ENCODE measurements at regions not wholly inside any gene's neighbourhood (a gene's known extent, or its start where the extent isn't known, plus 50 kb on each side); places are given as distances from the start of the nearest gene placed in this dataset.
"Not testable (repeated sequence)": the region's sequence is repeated elsewhere in the genome, so short reads cannot be mapped to it uniquely, and the experiment has no call there.

DNA sequence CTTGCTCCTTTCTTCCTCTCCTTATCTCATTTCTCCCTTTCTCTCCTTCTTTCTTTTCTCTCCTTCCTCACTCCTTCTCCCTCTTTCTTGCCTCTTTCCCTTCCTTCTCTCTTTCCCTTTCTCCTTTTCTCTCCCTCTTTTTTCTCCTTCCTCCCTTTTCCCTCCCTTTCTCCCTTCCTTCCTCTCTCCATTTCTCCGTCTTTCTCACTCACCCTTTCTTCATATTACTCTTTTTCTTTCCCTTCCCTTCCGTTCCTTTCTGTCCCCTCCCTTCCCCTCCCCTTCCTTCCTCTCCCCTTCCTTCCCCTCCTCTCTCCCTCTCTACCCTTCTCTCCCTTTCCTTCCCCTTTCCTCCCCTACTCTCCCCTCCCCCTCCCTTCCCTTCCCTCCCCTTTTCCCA is 240.8 kb downstream of the HS3ST3B1 start:
- Mint-ChIP-seq H3K27ac (no peak overlapping the region), H3K36me3 (ENCODE audit: low read depth) (no peaks in the 10 kb centered on the region), H3K27me3 (peaks cover 9% of the 10 kb centered on the region), H3K4me3 (no peak overlapping the region), H3K4me1 (peaks cover 2% of the 10 kb centered on the region)
- DNase-seq (no peak), ATAC-seq (no peak)
- H3K9me3 ChIP-seq (ENCODE audit: control insufficient read depth, low read length, poor library complexity, severe bottlenecking), result no peaks in the 10 kb centered on the region

- no peaks in the 10 kb centered on the region for H3K9me3 ChIP-seq (ENCODE audit: control insufficient read depth, low read length, poor library complexity, severe bottlenecking)
- Mint-ChIP-seq H3K27me3 (no peaks in the 10 kb centered on the region), H3K27ac (no peak overlapping the region), H3K4me1 (no peaks in the 10 kb centered on the region), H3K36me3 (ENCODE audit: low read depth) (no peaks in the 10 kb centered on the region), H3K4me3 (no peak overlapping the region)
- no peak for DNase-seq
- ATAC-seq, result no peak
Observed at GRCh38 chr17:14539801-14540200, 238.9 kb downstream of the HS3ST3B1 start.

- H3K4me1 Mint-ChIP-seq; H3K36me3 Mint-ChIP-seq (ENCODE audit: low read depth); H3K9me3 ChIP-seq (ENCODE audit: control insufficient read depth, low read length, poor library complexity, severe bottlenecking); H3K27ac Mint-ChIP-seq; ATAC-seq; H3K4me3 Mint-ChIP-seq; DNase-seq; H3K27me3 Mint-ChIP-seq: not testable (repeated sequence)
Observed at GRCh38 chr17:14532242-14532641, 231.4 kb downstream of the HS3ST3B1 start.

GRCh38 chr17:14525551-14526455 is 224.9 kb downstream of the HS3ST3B1 start:
- no peaks in the 10 kb centered on the region for H3K9me3 ChIP-seq (ENCODE audit: control insufficient read depth, low read length, poor library complexity, severe bottlenecking)
- H3K4me1 Mint-ChIP-seq, result peaks cover 17% of the 10 kb centered on the region
- H3K36me3 Mint-ChIP-seq (ENCODE audit: low read depth), result no peaks in the 10 kb centered on the region
- no peaks in the 10 kb centered on the region for H3K27me3 Mint-ChIP-seq
- no peak overlapping the region for H3K4me3 Mint-ChIP-seq
- no peak for ATAC-seq
- no peak for DNase-seq
- no peak overlapping the region for H3K27ac Mint-ChIP-seq

DNA sequence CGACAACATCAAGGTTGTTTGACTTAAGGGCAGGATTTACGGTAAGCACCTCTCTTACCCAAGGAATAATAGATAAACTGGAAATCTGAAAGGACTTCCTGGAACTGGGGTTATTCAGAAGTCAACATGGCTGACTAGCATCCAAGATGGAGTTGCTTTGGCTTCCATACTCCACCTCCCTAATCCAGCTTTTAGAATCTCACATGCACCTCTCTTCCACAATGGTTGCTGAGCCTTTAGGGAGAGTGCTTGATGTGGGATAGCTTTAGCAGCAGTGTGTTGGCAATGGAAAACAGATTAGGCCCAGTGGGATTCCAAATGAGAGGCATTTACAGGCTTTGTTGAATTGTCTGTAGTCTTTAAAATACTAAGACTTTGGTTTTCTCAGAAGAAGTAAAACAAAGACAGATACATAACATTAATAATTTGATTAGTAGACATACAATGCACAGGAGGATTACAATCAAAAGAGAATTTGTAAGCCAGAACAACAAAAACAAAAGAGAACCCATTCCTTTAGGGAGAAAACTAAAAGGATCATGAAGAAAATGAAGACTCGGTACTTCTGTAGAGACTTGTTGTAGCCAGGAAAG is 222.0 kb downstream of the HS3ST3B1 start:
- ATAC-seq (no peak), DNase-seq (no peak)
- Mint-ChIP-seq H3K4me1 (peaks cover 17% of the 10 kb centered on the region), H3K27me3 (no peaks in the 10 kb centered on the region), H3K4me3 (no peak overlapping the region), H3K36me3 (ENCODE audit: low read depth) (peaks cover 3% of the 10 kb centered on the region), H3K27ac (no peak overlapping the region)
- H3K9me3 ChIP-seq (ENCODE audit: control insufficient read depth, low read length, poor library complexity, severe bottlenecking), result no peaks in the 10 kb centered on the region

GRCh38 chr17:14518919-14519318 is 218.0 kb downstream of the HS3ST3B1 start:
- not testable (repeated sequence) for DNase-seq; H3K4me3 Mint-ChIP-seq; ATAC-seq; H3K36me3 Mint-ChIP-seq (ENCODE audit: low read depth); H3K9me3 ChIP-seq (ENCODE audit: control insufficient read depth, low read length, poor library complexity, severe bottlenecking); H3K4me1 Mint-ChIP-seq; H3K27me3 Mint-ChIP-seq; H3K27ac Mint-ChIP-seq

GRCh38 chr17:14514973-14515372 is 214.1 kb downstream of the HS3ST3B1 start:
- ATAC-seq (no peak), DNase-seq (no peak)
- no peaks in the 10 kb centered on the region for H3K27me3 Mint-ChIP-seq
- no peaks in the 10 kb centered on the region for H3K9me3 ChIP-seq (ENCODE audit: control insufficient read depth, low read length, poor library complexity, severe bottlenecking)
- no peak overlapping the region for H3K4me3 Mint-ChIP-seq
- no peak overlapping the region for H3K27ac Mint-ChIP-seq
- no peaks in the 10 kb centered on the region for H3K4me1 Mint-ChIP-seq
- peaks cover 3% of the 10 kb centered on the region for H3K36me3 Mint-ChIP-seq (ENCODE audit: low read depth)

DNA sequence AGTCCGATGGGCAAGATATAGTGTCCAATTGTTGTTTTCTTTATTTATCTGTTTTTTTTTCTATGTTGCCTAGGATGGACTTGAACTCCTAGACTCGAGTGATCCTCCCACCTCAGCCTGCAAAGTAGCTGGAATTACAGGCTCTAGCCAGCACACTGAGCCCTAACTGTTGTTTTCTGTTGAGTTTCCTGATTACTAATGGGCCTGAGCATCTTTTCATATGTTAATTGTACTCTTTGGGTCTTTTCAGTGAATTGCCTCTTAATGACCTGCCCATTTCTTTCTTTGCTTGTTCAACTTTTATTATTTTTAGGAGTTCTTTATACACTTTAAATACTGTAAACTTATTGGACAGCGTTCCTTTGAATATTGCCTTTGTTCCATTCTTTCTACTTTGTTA is 213.0 kb downstream of the HS3ST3B1 start:
- no peaks in the 10 kb centered on the region for H3K9me3 ChIP-seq (ENCODE audit: control insufficient read depth, low read length, poor library complexity, severe bottlenecking)
- Mint-ChIP-seq H3K4me1 (no peaks in the 10 kb centered on the region), H3K27ac (no peak overlapping the region), H3K4me3 (no peak overlapping the region), H3K27me3 (no peaks in the 10 kb centered on the region), H3K36me3 (ENCODE audit: low read depth) (no peaks in the 10 kb centered on the region)
- DNase-seq (no peak), ATAC-seq (no peak)

- no peaks in the 10 kb centered on the region for H3K27me3 Mint-ChIP-seq
- no peaks in the 10 kb centered on the region for H3K9me3 ChIP-seq (ENCODE audit: control insufficient read depth, low read length, poor library complexity, severe bottlenecking)
- no peak overlapping the region for H3K27ac Mint-ChIP-seq
- H3K36me3 Mint-ChIP-seq (ENCODE audit: low read depth), result peaks cover under 1% of the 10 kb centered on the region
- no peaks in the 10 kb centered on the region for H3K4me1 Mint-ChIP-seq
- no peak overlapping the region for H3K4me3 Mint-ChIP-seq
- DNase-seq (no peak), ATAC-seq (no peak)
Observed at GRCh38 chr17:14510136-14510535, 209.3 kb downstream of the HS3ST3B1 start.

DNA sequence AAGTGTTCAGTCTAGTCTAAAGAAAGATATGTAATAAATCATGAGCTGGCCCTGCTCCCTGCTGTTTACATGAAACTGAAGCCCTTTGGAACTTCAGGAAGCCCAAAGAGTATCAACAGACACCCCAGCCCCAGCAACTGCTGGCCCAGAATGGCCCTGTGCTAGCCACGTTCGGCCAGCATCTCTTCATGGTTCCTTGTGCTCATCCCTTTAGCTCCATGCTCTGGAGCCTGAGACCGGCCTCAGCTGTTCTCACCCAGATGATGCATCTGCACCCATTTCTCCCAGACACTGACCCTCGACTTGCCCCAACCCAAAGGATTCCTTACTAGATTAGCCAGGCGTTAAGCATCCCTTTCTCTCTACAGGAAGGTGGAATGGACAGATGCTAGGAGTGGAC is 207.3 kb downstream of the HS3ST3B1 start:
- Mint-ChIP-seq H3K27me3 (no peaks in the 10 kb centered on the region), H3K27ac (no peak overlapping the region), H3K4me1 (peaks cover 2% of the 10 kb centered on the region), H3K4me3 (no peak overlapping the region), H3K36me3 (ENCODE audit: low read depth) (peaks cover 2% of the 10 kb centered on the region)
- no peaks in the 10 kb centered on the region for H3K9me3 ChIP-seq (ENCODE audit: control insufficient read depth, low read length, poor library complexity, severe bottlenecking)
- no peak for DNase-seq
- no peak for ATAC-seq

DNA sequence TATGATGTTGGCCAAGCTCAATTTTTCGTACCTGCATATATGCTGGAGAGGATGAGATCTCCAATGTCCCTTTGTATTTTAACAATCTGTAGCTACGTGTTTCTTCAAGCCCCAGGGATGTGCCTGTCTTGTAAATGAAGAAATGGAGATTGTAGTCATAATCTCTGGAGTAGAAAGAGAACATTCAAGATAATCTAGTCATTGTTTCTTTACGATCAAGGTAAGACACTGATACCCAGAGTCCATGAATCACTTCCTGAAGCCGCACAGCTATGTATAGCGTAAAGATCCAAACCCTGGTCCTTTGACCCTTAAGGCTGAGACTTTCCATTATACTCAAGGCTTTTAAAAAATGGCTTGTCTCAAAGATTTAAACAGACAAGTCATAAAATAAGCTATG is 205.5 kb downstream of the HS3ST3B1 start:
- ATAC-seq (no peak), DNase-seq (no peak)
- H3K9me3 ChIP-seq (ENCODE audit: control insufficient read depth, low read length, poor library complexity, severe bottlenecking), result no peaks in the 10 kb centered on the region
- Mint-ChIP-seq H3K4me3 (no peak overlapping the region), H3K4me1 (peaks cover 2% of the 10 kb centered on the region), H3K36me3 (ENCODE audit: low read depth) (peaks cover 5% of the 10 kb centered on the region), H3K27me3 (no peaks in the 10 kb centered on the region), H3K27ac (no peak overlapping the region)

DNA sequence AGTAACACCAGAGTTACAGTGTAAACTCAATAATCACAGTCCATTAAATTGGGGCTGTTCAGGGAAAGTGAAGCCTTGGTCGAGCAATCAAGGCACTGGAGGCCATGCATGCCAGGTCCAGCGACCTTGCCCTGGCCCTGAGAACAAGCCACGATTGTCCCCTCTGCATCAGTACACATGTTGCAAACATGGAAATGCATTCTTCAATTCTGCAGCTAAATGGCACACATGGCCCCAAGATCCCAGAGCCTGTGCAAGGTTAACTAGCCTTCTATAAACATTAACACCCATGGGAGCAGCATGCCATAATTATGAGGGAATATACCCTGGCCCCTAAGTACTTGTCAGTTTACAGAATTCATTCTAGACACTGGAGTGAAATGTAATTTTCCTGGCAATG is 204.7 kb downstream of the HS3ST3B1 start:
- no peak overlapping the region for H3K4me3 Mint-ChIP-seq
- H3K9me3 ChIP-seq (ENCODE audit: control insufficient read depth, low read length, poor library complexity, severe bottlenecking), result no peaks in the 10 kb centered on the region

DNA sequence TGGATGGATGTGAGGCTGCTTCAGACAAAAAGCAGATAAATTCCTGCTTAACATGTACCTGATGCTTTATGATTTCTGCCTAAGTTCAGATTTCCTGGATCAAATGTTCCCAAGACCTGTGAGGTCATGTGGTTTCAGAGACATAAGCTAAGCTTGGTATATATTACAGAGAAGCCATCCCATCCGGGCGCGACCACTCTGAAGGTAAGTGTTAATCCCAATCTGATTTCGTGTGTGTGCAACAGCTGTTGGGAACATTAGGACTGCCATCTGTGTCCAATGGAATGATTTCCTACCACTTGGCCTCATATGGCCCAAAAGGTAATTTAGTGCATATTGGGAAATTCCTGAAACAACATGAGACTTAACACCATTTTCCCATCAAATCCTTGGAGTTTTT is 199.1 kb downstream of the HS3ST3B1 start:
- ATAC-seq (no peak), DNase-seq (no peak)
- no peaks in the 10 kb centered on the region for H3K9me3 ChIP-seq (ENCODE audit: control insufficient read depth, low read length, poor library complexity, severe bottlenecking)
- Mint-ChIP-seq H3K27me3 (no peaks in the 10 kb centered on the region), H3K4me1 (peaks cover 2% of the 10 kb centered on the region), H3K36me3 (ENCODE audit: low read depth) (peaks cover 3% of the 10 kb centered on the region), H3K4me3 (no peak overlapping the region), H3K27ac (no peak overlapping the region)

More for the DNA sequence above, 204.7 kb downstream of the HS3ST3B1 start:
- Mint-ChIP-seq H3K27me3 (no peaks in the 10 kb centered on the region), H3K4me1 (peaks cover 2% of the 10 kb centered on the region), H3K36me3 (ENCODE audit: low read depth) (peaks cover 5% of the 10 kb centered on the region), H3K27ac (no peak overlapping the region)
- DNase-seq (no peak), ATAC-seq (no peak)

DNA sequence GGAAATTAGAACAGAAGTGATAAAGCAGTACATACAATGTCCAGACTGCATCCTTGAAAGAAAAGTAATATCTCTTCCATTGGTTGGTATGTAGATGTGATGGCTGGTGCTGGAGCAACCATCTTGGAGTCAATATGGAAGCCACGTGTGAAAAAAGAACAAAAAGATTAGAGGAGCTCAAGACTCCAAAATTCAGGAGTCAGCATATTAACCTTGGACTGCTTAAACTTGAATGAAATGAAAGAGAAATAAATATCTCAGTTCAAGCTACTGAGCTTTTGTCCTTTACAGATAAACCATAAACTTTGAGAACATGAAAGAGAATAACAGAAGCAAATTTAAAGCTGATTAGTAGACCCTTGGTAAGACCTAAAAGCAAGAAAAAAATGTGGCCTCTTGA is 197.9 kb downstream of the HS3ST3B1 start:
- DNase-seq (no peak), ATAC-seq (no peak)
- no peaks in the 10 kb centered on the region for H3K9me3 ChIP-seq (ENCODE audit: control insufficient read depth, low read length, poor library complexity, severe bottlenecking)
- Mint-ChIP-seq H3K27me3 (no peaks in the 10 kb centered on the region), H3K4me1 (peaks cover 2% of the 10 kb centered on the region), H3K36me3 (ENCODE audit: low read depth) (peaks cover 3% of the 10 kb centered on the region), H3K4me3 (no peak overlapping the region), H3K27ac (no peak overlapping the region)
